Hindlimb muscle (tissue), 1 donor: ENCODE measurements at regions not wholly inside any gene's neighbourhood (a gene's known extent, or its start where the extent isn't known, plus 50 kb on each side); places are given as distances from the start of the nearest gene placed in this dataset.
"Not testable (repeated sequence)": the region's sequence is repeated elsewhere in the genome, so short reads cannot be mapped to it uniquely, and the experiment has no call there.

Source experiments
- DNase-seq: peaks from one replicate; pipeline ENCODE4 v3.0.0-alpha.2; 2013

DNA sequence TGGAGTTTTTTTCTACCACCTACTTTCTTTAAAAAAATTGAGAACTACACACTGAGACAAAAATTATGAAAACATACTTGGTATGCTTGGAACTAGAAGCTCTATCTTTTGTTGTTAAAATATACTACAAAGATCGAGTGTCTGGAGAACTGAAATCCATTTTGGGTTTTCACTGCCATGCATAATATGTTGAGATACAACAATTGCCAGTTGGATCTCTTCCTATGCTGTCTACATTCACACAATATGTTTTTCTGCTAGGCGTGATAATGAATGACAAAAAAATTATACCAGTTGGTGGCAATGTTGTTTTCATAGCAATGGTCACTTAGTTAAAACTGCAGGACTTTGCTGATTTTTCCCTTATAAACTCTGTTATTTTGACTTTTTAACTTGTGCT lies 605.4 kb upstream of the LCORL start:
- DNase-seq: no peak

DNA sequence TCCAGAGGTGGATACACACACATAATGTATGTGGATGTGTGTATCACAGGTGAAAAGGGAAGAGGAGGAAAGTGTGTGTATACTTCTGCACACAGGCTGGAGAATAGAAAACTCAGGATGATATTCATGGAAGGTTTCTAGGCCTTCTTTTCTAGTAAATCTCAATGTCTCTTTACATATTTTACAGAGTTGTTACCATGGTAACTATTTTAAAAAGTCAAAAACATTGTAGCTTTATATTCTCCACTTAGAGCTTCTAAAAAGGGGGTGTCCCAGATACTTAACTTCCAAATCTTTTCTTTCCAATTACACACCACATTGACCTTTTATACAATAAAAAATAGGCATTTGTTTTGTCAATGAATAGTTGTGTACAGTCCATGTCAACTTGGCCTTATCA lies 604.8 kb upstream of the LCORL start:
- no peak for DNase-seq

DNA sequence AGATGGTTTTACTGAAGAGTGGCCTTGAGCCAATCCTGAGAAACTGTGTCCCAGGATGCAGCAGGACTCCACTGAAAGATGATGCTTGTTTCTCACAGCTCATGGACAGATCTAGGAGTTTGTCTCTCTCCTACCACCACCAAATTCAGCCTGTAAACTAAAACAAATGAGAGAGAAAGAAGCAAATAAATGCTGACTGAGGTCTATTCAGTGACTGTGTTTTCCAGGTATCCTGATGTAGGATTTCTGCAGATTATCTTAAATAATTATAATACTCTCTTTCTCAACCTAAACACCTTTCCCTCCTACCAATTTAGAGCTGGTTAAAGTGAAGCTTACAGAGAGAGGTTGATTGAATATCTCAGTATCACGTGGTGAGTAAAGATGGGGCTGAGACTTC lies 599.6 kb upstream of the LCORL start:
- no peak for DNase-seq

DNA sequence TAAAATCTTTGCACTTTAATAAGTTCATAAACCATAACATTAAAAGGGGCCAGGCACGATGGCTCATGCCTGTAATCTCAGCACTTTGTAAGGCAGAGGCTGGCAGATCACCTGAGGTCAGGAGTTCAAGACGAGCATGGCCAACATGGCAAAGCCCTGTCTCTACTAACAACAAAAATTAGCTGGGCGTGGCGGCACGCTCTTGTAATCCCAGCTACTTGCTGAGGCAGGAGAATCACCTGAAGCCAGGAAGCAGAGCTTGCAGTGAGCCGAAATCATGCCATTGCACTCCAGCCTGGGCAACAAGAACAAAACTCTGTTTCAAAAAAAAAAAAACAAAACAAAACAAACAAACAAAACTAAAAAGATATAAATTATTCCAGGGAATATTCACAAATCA lies 595.2 kb upstream of the LCORL start:
- DNase-seq: no peak

DNA sequence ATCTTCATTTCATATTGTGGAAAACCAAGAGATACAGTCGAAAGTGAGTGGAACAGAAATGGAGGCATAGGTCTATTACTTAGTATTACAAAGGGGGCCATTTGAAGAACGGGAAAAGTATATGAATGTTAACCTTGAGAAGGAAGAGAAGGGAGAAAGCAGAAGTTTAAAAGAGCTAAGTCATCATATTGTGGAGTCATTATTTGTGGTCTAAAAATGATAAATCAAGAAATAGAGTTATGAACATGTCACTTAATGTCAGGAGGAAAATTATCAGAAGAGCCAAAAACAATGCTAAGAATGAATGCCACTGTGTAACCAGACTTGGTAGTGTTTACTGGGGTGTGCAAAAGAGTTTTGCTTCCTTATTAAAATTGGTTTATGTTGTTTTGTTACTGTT lies 589.5 kb upstream of the LCORL start:
- no peak for DNase-seq

DNA sequence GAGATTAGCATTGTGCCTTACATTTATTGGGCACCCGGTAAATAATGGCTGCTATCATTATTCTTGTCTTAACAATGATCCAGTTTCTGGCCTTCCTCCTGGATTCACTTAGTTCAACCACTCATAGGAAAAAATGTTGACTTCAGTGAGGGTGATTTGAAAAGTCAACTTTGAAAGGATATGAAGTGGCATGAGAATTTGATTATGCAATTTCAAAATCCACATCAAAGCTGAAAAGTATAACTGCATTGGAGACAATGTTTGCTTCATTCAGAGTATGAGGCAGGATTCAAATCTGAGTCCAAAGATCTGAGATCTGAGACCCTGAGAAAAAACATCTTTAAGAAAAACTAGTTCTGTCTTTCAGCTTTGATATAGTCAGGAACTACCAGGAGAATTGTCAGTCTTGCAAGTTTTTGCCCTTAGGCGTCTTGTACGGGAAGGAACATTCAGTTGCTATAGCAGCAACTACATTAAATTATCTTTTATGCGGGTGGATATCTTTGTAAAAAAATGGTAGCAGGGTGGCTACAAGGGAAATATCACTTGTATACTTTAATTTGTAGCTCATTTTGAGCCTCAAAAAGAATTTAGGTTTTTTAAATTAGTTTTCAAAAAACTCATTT lies 587.5 kb upstream of the LCORL start:
- no peak for DNase-seq

DNA sequence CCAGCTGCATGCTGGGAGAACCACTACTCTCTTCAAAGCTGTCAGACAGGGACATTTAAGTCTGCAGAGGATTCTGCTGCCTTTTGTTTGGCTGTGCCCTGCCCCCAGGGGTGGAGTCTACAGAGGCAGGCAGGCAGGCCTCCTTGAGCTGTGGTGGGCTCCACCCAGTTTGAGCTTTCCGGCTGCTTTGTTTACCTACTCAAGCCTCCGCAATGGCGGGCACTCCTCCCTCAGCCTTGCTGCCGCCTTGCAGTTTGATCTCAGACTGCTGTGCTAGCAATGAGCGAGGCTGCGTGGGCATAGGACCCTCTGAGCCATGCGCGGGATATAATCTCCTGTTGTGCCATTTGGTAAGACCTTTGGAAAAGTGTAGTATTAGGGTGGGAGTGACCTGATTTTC lies 581.1 kb upstream of the LCORL start:
- DNase-seq: not testable (repeated sequence)

DNA sequence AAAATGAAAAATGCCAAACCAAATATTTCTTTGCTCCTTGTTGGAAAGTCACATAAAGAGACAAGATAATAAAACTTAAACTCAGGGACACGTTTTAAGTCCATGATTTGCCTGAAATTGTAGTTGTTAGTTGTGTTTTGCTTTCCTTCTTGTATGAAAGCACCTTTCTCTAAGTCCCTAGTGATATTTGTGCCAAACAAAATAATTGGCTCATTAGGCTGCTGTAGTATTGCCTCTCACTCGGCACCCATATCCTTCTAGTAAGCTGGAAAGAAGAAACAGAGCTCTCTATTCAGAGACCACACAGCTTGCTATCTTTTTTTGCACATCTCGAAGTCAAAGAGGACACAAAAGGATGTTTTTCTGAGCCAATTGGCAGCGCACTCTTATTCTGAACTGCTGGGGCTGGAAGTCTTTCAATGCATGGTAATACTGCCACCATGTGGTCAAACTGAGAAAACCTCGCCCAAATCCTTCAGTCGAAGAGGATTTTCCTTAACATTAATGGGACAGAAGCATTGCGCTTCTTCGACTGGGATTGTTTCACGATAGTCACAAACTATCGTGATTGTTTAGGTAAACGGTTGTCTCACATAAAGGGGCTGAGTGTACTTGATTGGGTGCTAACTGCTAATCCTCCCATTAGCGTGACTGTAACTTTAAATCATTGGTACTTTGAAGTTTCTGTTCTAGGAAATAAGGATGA lies 571.9 kb upstream of the LCORL start:
- DNase-seq: peak; percentile 80

DNA sequence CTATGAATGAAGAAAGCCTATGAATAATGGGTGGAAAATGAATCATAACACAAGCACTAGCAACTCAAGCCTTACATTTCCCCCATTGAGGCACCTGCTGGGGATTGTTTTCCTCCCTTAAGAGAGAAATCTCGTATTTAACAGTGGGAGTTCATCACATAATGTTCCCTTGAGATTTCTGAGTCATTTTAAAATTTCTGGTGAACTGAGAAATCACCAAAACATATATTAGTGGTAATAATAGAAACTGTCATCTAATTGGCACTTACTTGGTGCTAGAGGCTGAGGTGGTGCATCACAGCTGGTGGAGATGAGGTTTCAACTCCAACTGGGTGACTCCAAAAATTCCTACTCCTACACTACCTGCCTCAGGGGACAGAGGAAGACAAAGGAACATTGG lies 561.3 kb upstream of the LCORL start:
- no peak for DNase-seq

DNA sequence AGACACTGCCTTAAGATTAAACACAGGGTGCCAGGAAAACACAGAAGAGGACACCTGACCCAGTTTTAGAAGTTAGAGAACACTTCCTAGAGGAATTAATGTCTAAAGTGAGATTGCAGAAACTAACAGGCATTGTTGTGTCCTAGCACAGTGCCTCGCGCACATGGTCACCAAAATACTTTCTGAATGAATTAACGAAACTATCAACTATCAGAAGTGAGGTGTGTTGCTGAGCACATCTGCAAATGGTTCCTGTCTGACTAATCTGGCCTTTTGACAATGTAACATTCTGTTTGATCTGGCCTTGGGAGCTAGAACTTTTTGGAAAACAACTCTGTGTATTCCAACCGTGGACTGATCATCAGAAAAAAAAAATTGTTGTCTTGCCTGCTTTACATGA lies 556.8 kb upstream of the LCORL start:
- DNase-seq: no peak

DNA sequence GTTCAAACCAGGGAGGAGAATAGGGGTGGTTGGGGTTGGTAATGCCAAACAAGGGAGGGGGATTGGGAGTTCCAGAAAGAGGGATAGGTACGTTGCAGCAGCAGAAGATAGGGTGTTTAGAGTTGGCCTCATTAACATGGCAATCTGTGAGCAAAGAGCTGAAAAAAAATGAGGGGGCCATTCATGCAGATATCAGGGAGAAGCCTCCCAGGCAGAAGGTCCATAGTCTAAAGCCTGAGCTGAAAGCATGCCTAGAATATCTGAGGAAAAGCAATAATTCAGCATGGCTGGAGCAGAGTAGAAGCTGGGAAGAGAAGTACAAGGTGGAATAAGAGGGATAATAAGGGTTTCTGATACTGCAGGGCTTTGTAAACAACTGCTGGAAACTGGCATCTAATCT lies 550.9 kb upstream of the LCORL start:
- DNase-seq: no peak

DNA sequence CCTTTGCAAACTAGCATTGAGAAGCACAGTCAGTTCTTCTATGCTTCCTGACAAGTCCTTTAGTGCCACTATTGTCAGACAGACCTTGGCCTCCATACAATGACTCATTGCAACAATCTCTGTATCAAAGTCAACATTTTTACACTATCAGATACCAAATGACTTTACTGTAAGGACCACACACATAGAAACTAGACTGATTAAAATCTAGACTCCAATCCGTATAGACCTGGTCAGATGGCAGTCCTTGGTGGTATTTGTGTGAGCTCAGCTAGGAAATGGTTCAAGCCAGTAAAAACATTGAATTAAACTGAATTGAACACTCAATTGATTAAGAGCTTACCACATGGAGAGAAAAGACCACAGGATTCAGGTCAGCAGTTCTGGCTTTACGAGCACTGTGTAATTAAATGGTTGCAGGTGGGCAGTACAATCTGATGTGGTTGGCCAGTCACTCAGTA lies 549.8 kb upstream of the LCORL start:
- no peak for DNase-seq

DNA sequence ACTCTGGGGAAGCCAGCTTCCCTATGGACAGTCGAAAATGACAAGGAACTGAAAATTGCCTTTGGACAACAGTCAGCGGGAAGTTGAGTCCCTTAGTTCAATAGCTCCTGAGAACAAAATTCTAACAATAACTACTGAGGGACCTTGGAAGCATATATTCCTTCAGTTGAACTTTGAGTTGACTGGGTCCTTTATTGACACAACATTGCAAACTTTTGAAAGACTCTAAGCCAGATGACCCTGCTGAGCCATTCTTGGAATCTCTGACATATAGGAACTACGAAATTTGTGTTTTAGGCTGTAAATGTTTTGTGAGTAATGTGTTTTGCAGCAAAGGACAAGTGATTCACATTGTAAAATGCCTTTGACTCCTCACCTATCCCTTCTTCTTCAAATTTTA lies 548.8 kb upstream of the LCORL start:
- DNase-seq: no peak

DNA sequence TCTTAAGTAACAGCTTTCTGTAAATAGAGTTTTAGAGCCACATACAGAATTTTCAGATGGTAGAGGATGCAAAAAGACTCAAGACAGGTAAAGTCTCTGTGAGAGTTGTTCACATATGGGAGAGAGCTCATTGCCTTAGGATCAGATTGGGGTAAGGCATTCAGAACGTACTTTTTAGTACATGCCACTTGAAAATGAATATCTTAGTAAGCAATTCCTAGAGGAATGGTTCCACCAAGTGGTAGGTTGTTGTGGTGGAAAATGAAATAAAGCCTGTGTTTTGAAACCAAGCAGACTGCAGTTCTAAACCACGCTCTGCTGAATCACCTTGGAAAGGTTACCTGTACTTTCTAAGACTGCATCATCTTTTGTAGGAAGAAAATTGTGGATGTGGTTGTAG lies 547.0 kb upstream of the LCORL start:
- no peak for DNase-seq

DNA sequence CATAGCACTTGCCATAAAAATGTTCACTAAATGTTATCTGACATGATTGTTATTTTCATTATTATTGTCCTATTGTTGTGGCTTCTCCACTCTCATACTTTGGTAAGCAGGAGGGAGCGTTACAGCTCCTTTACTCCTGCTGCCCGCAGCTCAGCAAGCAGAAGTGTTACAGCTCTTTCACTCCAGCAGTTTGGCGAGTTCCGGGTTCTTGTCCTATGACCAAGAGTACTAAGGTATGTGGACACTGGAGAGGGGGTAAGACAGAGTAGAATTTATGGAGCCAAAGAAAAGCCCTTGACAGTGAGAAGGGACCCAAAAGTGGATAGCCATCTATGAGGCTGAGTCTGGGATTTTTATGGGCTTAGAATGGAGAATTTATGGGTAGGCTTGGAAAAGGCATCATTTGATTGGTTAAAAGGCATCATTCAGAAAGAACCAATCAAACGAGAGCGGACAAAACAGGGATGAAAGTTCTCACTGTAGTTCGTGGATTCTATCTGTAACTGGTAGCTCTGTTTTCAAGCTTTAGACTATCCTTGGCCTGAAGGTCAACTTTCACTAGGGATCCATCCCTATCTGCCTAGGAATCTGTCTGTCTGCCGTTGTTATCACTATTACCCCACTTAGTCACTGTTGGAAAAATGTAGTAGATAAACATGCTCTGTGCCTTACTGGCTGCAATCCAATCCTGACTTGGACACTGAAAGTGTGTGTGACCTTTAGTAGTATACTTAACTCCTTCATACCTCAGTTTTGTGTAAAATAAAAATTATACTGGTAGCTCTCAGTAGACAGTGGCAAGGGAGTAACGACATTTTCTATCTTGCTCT lies 545.6 kb upstream of the LCORL start:
- DNase-seq: no peak

DNA sequence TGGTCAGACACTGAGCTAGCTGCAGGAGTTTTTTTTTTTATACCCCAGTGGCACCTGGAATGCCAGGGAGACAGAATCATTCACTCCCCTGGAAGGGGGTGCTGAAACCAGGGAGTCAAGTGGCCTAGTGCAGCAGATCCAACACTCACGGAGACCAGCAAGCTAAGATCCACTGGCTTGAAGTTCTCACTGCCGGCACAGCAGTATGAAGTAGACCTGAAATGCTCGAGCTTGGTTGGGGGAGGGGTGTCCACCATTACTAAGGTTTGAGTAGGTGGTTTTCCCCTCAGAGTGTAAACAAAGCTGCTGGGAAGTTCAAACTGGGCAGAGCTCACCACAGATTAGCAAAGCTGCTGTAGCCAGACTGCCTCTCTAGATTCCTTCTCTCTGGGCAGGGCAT lies 537.9 kb upstream of the LCORL start:
- DNase-seq: no peak

DNA sequence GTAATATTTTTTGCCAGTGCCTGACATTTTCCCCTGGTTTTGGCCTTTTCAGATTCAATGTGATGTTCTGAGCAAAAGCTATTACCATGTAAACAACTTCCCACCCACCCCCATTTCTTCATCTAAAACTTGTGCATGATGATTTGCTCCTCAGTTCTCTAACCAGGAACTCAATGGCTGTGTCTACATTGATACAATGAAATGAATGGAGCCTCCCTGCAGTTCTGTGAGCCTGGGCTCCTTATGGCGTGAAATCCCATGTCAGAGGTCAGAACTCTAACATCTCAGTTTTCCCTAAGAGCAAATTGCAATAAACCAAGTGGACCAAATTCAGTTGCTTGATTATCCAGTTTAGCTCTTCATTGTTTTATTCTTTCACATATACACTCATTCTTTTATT lies 534.8 kb upstream of the LCORL start:
- DNase-seq: no peak

DNA sequence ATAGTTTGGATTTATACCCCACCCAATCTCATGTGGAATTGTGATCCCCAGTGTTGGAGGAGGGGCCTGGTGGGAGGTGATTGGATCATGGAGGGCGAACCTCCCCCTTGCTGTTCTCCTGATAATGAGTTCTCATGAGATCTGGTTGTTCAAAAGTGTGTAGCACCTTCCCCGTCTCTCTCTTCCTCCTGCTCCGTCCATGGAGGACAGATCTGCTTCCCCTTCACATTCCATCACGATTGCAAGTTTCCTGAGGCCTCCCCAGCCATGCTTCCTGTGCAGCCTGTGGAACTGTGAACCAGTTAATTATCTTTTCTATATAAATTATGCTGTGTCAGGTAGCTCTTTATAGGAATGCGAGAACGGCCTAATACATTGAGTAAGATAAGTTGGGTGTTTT lies 518.8 kb upstream of the LCORL start:
- no peak for DNase-seq

DNA sequence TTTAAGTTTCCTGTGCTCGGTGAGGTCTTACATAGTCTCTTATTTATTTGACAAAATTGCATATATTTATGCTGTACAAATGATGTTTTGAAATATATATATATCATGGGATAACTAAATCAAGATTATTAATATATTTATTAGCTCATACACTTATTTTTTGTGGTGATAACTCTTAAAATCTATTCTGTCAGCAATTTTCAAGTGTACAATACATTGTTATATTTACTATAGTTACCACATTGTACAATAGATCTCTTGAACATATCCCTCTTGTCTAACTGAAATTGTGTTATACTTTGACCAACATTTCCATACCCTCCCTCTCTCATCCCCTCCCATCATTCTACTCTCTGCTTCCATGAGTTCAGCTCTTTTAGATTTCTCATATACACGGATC lies 516.6 kb upstream of the LCORL start:
- no peak for DNase-seq

DNA sequence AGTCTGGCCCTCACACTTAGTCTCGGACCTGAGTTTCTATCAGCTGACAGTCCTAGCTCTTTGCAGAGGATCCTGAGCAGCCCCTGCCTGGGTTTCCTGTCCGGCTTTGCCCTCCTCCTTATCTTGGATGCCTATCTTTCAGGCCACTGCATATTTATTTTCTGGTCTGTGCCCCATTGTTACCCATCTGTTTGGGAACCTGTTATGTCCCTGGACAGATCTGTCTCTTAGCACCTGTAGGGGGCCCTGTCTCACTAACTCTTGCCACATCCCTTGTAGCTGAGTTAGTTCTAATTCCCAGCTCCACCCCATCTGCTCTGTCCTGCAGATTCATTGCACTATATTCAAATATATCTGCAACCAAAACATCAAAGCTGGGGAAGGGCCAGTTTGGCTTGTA lies 514.9 kb upstream of the LCORL start:
- no peak for DNase-seq

DNA sequence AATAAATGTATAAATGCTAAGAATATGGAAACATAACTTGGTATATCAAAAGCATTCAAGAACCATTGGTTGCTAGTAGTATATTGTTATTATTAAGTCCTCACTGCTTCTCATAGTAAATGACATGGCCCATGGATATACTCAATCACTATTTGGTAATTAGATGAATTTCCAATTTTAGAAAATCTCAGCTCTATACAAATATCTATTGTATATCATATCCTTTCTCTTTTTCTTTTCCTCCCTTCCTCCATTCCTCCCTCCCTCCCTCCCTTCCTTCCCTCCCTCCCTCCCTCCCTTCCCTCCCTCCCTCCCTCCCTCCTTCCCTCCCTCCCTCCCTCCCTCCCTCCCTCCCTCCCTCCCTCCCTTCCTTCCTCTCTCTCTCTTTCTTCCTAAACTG lies 514.4 kb upstream of the LCORL start:
- DNase-seq: no peak

DNA sequence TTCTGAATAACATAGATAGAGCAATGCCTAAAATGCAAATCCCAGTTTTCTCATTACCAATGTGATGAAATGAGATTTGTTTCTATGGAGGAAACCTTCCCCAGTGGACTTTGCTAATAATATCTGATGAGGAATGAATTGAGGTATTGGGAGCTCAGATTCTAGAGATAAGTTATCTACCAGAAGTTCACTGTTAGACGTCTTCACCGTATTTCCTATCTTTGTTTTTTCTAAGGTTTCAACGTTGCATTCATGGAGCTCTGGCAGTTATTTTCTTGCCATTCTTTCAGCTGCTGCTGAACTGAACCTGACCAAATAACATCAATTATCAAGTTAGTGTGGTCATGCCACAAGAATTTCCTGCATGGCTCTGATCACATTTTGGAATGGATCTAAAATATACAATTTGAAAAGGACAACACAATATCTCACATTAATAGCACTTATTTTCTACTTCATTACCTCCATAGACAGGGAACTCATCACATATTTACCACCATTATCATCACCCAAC lies 511.8 kb upstream of the LCORL start:
- DNase-seq: no peak

DNA sequence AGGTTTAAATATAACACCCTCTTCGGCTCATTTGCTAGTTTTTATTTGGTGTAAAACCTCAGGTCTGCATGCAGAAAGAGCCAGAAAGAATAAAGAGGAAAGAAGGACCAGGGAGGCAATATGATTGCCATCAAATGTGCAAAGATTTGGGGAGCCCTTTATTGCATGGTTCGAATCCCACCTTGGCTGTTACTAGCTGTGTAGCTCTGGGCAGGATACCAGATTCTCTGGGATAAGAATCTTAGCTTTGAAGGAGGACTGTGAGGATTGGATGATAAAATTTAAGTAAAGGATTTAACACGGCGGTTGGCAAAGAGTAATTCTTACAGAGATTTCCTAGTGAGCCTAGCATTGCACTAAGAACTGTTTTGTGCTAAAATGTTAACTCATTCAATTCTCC lies 510.2 kb upstream of the LCORL start:
- DNase-seq: no peak

DNA sequence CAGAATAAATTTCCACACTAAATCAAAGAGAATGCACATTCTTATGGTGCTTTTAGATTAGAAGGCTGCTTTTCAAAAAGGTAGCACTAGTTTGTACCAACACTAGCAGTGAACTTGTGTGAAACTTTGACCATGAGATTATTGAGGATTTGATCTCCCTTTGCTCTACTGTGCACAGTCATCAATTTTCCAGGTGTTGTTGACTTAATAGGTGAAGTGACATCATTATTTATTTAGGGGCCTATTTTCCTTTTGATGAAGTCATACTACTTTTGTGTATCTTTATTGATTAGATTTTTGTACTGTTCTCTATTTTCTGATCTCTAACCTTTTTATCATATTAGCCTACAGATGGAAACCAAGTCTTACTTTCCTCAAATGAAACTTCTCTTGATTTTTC lies 507.9 kb upstream of the LCORL start:
- no peak for DNase-seq
